Keratinocyte (primary cell): ENCODE measurements at regions not wholly inside any gene's neighbourhood (a gene's known extent, or its start where the extent isn't known, plus 50 kb on each side); places are given as distances from the start of the nearest gene placed in this dataset.

Experiments
- DNase-seq: peaks from one replicate; pipeline ENCODE4 v3.0.0-alpha.2; 2011; ENCODE audit warnings: low read depth, missing footprints, low spot score
- FAIRE-seq: peaks from 2 replicates; lab custom pipeline; 2011; peaks lifted over from hg19 to GRCh38; lab: Jason Lieb, UNC
- H2AFZ ChIP-seq: 2 replicates; pipeline ENCODE4 v1.6.0; 2012; ENCODE audit warnings: low read length, control low read depth, inconsistent platforms; ENCODE audit not compliant: control insufficient read depth
- H3K27ac ChIP-seq: 2 replicates; pipeline ENCODE4 v1.5.1; 2011; ENCODE audit warnings: low read length; ENCODE audit not compliant: control insufficient read depth, insufficient read depth
- H3K27me3 ChIP-seq: 3 replicates; pipeline ENCODE4 v1.6.0; 2011; ENCODE audit warnings: low read length; ENCODE audit not compliant: control insufficient read depth, insufficient read depth; ENCODE audit errors: extremely low read depth
- H3K36me3 ChIP-seq, 2 experiments: 2 replicates in 1 of 2; 3 replicates in 1 of 2; pipeline ENCODE4 v1.5.1; 2011; ENCODE audit warnings: low read length in 2 of 2, mild to moderate bottlenecking in 1 of 2; ENCODE audit not compliant: control insufficient read depth in 2 of 2, insufficient read depth in 2 of 2; ENCODE audit errors: extremely low read depth in 1 of 2
- H3K4me1 ChIP-seq: 3 replicates; pipeline ENCODE4 v1.5.1; 2011; ENCODE audit warnings: low read length; ENCODE audit not compliant: control insufficient read depth, insufficient read depth; ENCODE audit errors: extremely low read depth
- H3K4me2 ChIP-seq: 3 replicates; pipeline ENCODE4 v1.6.0; 2011; ENCODE audit warnings: low read depth, low read length; ENCODE audit not compliant: control insufficient read depth, insufficient read depth; ENCODE audit errors: extremely low read depth
- H3K4me3 ChIP-seq, 3 experiments: fragments of 200-600 bp in 1 of 3; sonication (generic) in 1 of 3; 2 replicates in 2 of 3; 3 replicates in 1 of 3; pipeline ENCODE4 v1.5.1; 2011 to 2016; ENCODE audit warnings: low read length in 3 of 3, mild to moderate bottlenecking in 3 of 3, control low read depth in 2 of 3, inconsistent platforms in 1 of 3, low read depth in 1 of 3, mixed read lengths in 1 of 3, mixed run types in 1 of 3, moderate library complexity in 1 of 3; ENCODE audit not compliant: control insufficient read depth in 2 of 3, insufficient read depth in 2 of 3; ENCODE audit errors: extremely low read depth in 1 of 3
- H3K79me2 ChIP-seq: 2 replicates; pipeline ENCODE4 v1.6.0; 2012; ENCODE audit warnings: low read length; ENCODE audit not compliant: control insufficient read depth, insufficient read depth
- H3K9ac ChIP-seq: 3 replicates; pipeline ENCODE4 v1.6.0; 2011; ENCODE audit warnings: low read length; ENCODE audit not compliant: control insufficient read depth, insufficient read depth; ENCODE audit errors: extremely low read depth
- H3K9me1 ChIP-seq: 3 replicates; pipeline ENCODE4 v1.6.0; 2011; ENCODE audit warnings: low read length; ENCODE audit not compliant: control insufficient read depth, insufficient read depth; ENCODE audit errors: extremely low read depth
- H3K9me3 ChIP-seq: 2 replicates; pipeline ENCODE4 v1.5.1; 2012; ENCODE audit warnings: low read depth, low read length; ENCODE audit not compliant: control insufficient read depth
- H4K20me1 ChIP-seq: 3 replicates; pipeline ENCODE4 v1.6.0; 2011; ENCODE audit warnings: low read length; ENCODE audit not compliant: control insufficient read depth, insufficient read depth; ENCODE audit errors: extremely low read depth
- EZH2 ChIP-seq: IDR thresholded peaks from one replicate; pipeline ENCODE4 v1.6.1; 2012; ENCODE audit warnings: inconsistent platforms, mild to moderate bottlenecking, low read length, moderate library complexity
- dilution Hi-C: fragments of 300-500 bp; cut with MboI; formaldehyde crosslinking; loops from one replicate; pipeline ENCODE4 v1.7.0; 2020; ENCODE audit warnings: low sequenced_read_pairs; ENCODE audit not compliant: extremely low pct_ligation_motif_present
- TF ChIP-seq, protein P1 (sequence below), 3 experiments: IDR thresholded peaks in 1 of 3; conservative IDR thresholded peaks in 1 of 3; optimal IDR thresholded peaks in 1 of 3; 2 replicates in 2 of 3; 3 replicates in 1 of 3; pipeline versions ENCODE3 to v1.5.1; 2011; ENCODE audit warnings: low read length in 3 of 3, mild to moderate bottlenecking in 3 of 3, moderate library complexity in 2 of 3, control low read depth in 1 of 3, inconsistent platforms in 1 of 3; ENCODE audit not compliant: insufficient read depth in 2 of 3; ENCODE audit errors: extremely low read depth in 1 of 3

DNA sequence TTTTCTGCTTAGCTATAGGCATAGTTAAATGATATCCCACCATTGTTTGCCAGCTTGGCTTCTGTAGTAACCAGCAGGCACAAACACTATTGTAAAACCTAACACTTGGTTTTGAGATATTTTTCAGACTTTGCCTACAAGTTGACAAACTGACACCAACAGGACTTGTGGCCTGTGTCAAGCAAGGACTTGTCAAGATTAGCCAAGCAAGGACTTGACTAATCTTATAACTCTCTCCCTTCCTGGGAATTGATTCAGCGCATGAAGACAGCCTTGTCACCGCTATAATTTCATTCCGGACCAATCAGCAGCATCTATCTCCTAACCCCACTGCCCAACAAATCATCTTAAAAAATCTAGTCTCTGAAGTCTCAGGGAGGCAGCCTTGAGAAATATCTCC is 72.7 kb upstream of the SLITRK1 start:
- Histone ChIP-seq H3K27ac (no peak overlapping the region), H3K4me3 (no peak overlapping the region), H3K4me1 (peaks cover 7% of the 10 kb centered on the region), H3K27me3 (no peaks in the 10 kb centered on the region), H3K9me1 (no peaks in the 10 kb centered on the region), H3K9ac (no peak overlapping the region), H3K79me2 (no peaks in the 10 kb centered on the region), H3K4me2 (no peak overlapping the region), H4K20me1 (no peaks in the 10 kb centered on the region), H2AFZ (peak overlapping the region; percentile 52), H3K36me3 (no peaks in the 10 kb centered on the region), H3K9me3 (no peaks in the 10 kb centered on the region)
- TF ChIP-seq, protein P1, sequence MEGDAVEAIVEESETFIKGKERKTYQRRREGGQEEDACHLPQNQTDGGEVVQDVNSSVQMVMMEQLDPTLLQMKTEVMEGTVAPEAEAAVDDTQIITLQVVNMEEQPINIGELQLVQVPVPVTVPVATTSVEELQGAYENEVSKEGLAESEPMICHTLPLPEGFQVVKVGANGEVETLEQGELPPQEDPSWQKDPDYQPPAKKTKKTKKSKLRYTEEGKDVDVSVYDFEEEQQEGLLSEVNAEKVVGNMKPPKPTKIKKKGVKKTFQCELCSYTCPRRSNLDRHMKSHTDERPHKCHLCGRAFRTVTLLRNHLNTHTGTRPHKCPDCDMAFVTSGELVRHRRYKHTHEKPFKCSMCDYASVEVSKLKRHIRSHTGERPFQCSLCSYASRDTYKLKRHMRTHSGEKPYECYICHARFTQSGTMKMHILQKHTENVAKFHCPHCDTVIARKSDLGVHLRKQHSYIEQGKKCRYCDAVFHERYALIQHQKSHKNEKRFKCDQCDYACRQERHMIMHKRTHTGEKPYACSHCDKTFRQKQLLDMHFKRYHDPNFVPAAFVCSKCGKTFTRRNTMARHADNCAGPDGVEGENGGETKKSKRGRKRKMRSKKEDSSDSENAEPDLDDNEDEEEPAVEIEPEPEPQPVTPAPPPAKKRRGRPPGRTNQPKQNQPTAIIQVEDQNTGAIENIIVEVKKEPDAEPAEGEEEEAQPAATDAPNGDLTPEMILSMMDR (optimal IDR thresholded peaks at IDR 0.05 in 1 of 3, IDR thresholded peaks at IDR 0.05 in 1 of 3, conservative IDR thresholded peaks at IDR 0.05 in 1 of 3; ENCODE audit: extremely low read depth in 1 of 3, insufficient read depth in 2 of 3, low read length in 3 of 3), result no peak
- no peak for TF ChIP-seq EZH2
- dilution Hi-C loops, result no loop called here
- peak; percentile 85 for FAIRE-seq
- DNase-seq, result no peak

DNA sequence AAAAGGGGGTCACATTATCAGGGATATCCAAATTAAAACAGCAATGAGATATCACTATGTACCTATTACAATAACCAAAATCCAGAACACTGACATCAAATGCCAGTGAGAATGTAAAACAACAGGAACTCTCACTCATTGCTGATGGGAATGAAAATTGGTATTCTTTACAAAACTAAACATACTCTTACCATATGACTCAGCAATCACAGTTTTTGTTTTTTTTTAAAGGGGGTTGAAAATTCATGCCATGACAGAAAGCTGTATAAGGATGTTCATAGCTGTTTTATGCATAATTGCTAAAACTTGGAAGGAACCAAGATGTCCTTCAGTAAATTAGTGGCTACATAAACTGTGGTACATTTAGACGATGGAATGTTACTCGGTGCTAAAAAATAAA is 71.6 kb upstream of the SLITRK1 start:
- TF ChIP-seq, protein P1 (optimal IDR thresholded peaks at IDR 0.05 in 1 of 3, IDR thresholded peaks at IDR 0.05 in 1 of 3, conservative IDR thresholded peaks at IDR 0.05 in 1 of 3; ENCODE audit: extremely low read depth in 1 of 3, insufficient read depth in 2 of 3, low read length in 3 of 3), result no peak
- TF ChIP-seq EZH2, result no peak
- dilution Hi-C loops, result no loop called here
- FAIRE-seq, result no peak

More for the DNA sequence above, 71.6 kb upstream of the SLITRK1 start:
- DNase-seq, result no peak
- H3K9me1 ChIP-seq, result no peaks in the 10 kb centered on the region
- H3K9ac ChIP-seq, result no peak overlapping the region
- no peak overlapping the region for H3K4me2 ChIP-seq
- H3K4me3 ChIP-seq, result no peak overlapping the region
- no peaks in the 10 kb centered on the region for H3K79me2 ChIP-seq
- no peaks in the 10 kb centered on the region for H3K9me3 ChIP-seq
- H2AFZ ChIP-seq, result no peak overlapping the region
- no peaks in the 10 kb centered on the region for H4K20me1 ChIP-seq
- H3K36me3 ChIP-seq, result no peaks in the 10 kb centered on the region
- H3K4me1 ChIP-seq, result peaks cover 7% of the 10 kb centered on the region
- no peaks in the 10 kb centered on the region for H3K27me3 ChIP-seq
- no peak overlapping the region for H3K27ac ChIP-seq
